ENCODE measurements at regions not wholly inside any gene's neighbourhood (a gene's known extent, or its start where the extent isn't known, plus 50 kb on each side); places are given as distances from the start of the nearest gene placed in this dataset.

- H3K79me2 ChIP-seq (ENCODE audit: insufficient read depth, low read depth, low read length), result no peaks in the 10 kb centered on the region
- no TSS peak for BruUV-seq (replicated peaks)
- H3K36me3 ChIP-seq (ENCODE audit: insufficient read depth, low read length), result no peaks in the 10 kb centered on the region
- H3K27ac ChIP-seq (ENCODE audit: low read depth, low read length, poor library complexity, severe bottlenecking), result no peak overlapping the region
- no peak for DNase-seq (ENCODE audit: low spot score)
- peaks cover 64% of the 10 kb centered on the region for H3K9me3 ChIP-seq (ENCODE audit: low read length)
- ChIA-PET CTCF (ENCODE audit: unreplicated experiment) (no interaction called here), POLR2A (no interaction called here)
- H3K4me2 ChIP-seq (ENCODE audit: low read length), result no peak overlapping the region
- intact Hi-C loops (cut with micrococcal nuclease; ENCODE audit: unreplicated experiment), result no loop called here
- no peak overlapping the region for H2AFZ ChIP-seq (ENCODE audit: low read length)
- H3K4me1 ChIP-seq (ENCODE audit: insufficient read depth, low read length, poor library complexity, severe bottlenecking), result no peaks in the 10 kb centered on the region
- H3K9me2 ChIP-seq (ENCODE audit: insufficient read depth, low read length), result no peaks in the 10 kb centered on the region
- no peak overlapping the region for H3K4me3 ChIP-seq (ENCODE audit: low read depth, low read length, poor library complexity, severe bottlenecking)
- TF ChIP-seq EZH2phosphoT487 (IDR thresholded peaks at IDR 0.05; ENCODE audit: borderline replicate concordance, low read depth, low read length) (no peak), CTCF (conservative IDR thresholded peaks at IDR 0.05; ENCODE audit: low read length) (no peak)
- H4K20me1 ChIP-seq (ENCODE audit: insufficient read depth, low read length), result no peaks in the 10 kb centered on the region
These were observed 475.2 kb upstream of the WSB1 start for GRCh38 chr17:26818736-26819135.

All from OCI-LY7 (cell line).